Mesothelial cell of epicardium (in vitro differentiated cells): ENCODE measurements at regions not wholly inside any gene's neighbourhood (a gene's known extent, or its start where the extent isn't known, plus 50 kb on each side); places are given as distances from the start of the nearest gene placed in this dataset.

ENCODE experiments used
- DNase-seq, 2 experiments: peaks; one replicate each; pipeline ENCODE4 v3.0.0; 2021; ENCODE audit warnings: low spot score in 2 of 2; ENCODE audit not compliant: unreplicated experiment in 2 of 2
- H3K27ac Mint-ChIP-seq: 2 replicates; pipeline ENCODE4 v1.8.0; 2021; ENCODE audit warnings: mixed read lengths
- H3K27me3 Mint-ChIP-seq: 2 replicates; pipeline ENCODE4 v1.8.0; 2021; ENCODE audit warnings: low read depth, mixed read lengths
- H3K36me3 Mint-ChIP-seq: 2 replicates; pipeline ENCODE4 v1.8.0; 2021; ENCODE audit warnings: mixed read lengths
- H3K4me1 Mint-ChIP-seq: 2 replicates; pipeline ENCODE4 v1.8.0; 2021; ENCODE audit warnings: mixed read lengths
- H3K4me3 Mint-ChIP-seq: 2 replicates; pipeline ENCODE4 v1.8.0; 2021; ENCODE audit warnings: mild to moderate bottlenecking, moderate library complexity, mixed read lengths
- H3K9me3 Mint-ChIP-seq: 2 replicates; pipeline ENCODE4 v1.8.0; 2021; ENCODE audit warnings: mixed read lengths
- CTCF ChIP-seq: fragments of 200-600 bp; sonication (generic); IDR thresholded peaks from one replicate; pipeline ENCODE4 v1.5.0; 2021; ENCODE audit warnings: antibody characterized with exemption; ENCODE audit not compliant: unreplicated experiment

GRCh38 chr2:221312634-221313033 lies 259.5 kb downstream of the EPHA4 start:
- H3K27ac Mint-ChIP-seq = no peak overlapping the region
- H3K27me3 Mint-ChIP-seq = no peaks in the 10 kb centered on the region
- peaks cover 31% of the 10 kb centered on the region for H3K4me1 Mint-ChIP-seq
- no peak for DNase-seq
- TF ChIP-seq CTCF = no peak
- H3K9me3 Mint-ChIP-seq = no peaks in the 10 kb centered on the region
- H3K4me3 Mint-ChIP-seq = no peak overlapping the region
- H3K36me3 Mint-ChIP-seq = no peaks in the 10 kb centered on the region

GRCh38 chr2:221314786-221315185 lies 257.3 kb downstream of the EPHA4 start:
- no peak for DNase-seq
- peaks cover 20% of the 10 kb centered on the region for H3K4me1 Mint-ChIP-seq
- TF ChIP-seq CTCF = no peak
- H3K4me3 Mint-ChIP-seq = no peak overlapping the region
- no peaks in the 10 kb centered on the region for H3K27me3 Mint-ChIP-seq
- H3K9me3 Mint-ChIP-seq = no peaks in the 10 kb centered on the region
- no peak overlapping the region for H3K27ac Mint-ChIP-seq
- H3K36me3 Mint-ChIP-seq = no peaks in the 10 kb centered on the region

GRCh38 chr2:221318376-221319130 lies 253.6 kb downstream of the EPHA4 start:
- H3K4me3 Mint-ChIP-seq = no peak overlapping the region
- TF ChIP-seq CTCF = no peak
- H3K36me3 Mint-ChIP-seq = no peaks in the 10 kb centered on the region
- H3K27me3 Mint-ChIP-seq = peaks cover 16% of the 10 kb centered on the region
- no peaks in the 10 kb centered on the region for H3K9me3 Mint-ChIP-seq
- peaks cover 3% of the 10 kb centered on the region for H3K4me1 Mint-ChIP-seq
- H3K27ac Mint-ChIP-seq = no peak overlapping the region
- no peak for DNase-seq

- Mint-ChIP-seq H3K27me3 (peaks cover 16% of the 10 kb centered on the region), H3K36me3 (no peaks in the 10 kb centered on the region), H3K9me3 (no peaks in the 10 kb centered on the region), H3K27ac (no peak overlapping the region), H3K4me1 (peaks cover 3% of the 10 kb centered on the region), H3K4me3 (no peak overlapping the region)
- TF ChIP-seq CTCF = no peak
- DNase-seq = no peak
Measured at GRCh38 chr2:221322741-221323140, 249.4 kb downstream of the EPHA4 start.

GRCh38 chr2:221323513-221323912 lies 248.6 kb downstream of the EPHA4 start:
- DNase-seq = no peak
- H3K36me3 Mint-ChIP-seq = no peaks in the 10 kb centered on the region
- no peak overlapping the region for H3K27ac Mint-ChIP-seq
- no peak overlapping the region for H3K4me3 Mint-ChIP-seq
- H3K9me3 Mint-ChIP-seq = no peaks in the 10 kb centered on the region
- H3K27me3 Mint-ChIP-seq = peaks cover 16% of the 10 kb centered on the region
- no peak for TF ChIP-seq CTCF
- H3K4me1 Mint-ChIP-seq = peaks cover 2% of the 10 kb centered on the region
